Tibial artery (tissue), 4 donors: ENCODE measurements at regions not wholly inside any gene's neighbourhood (a gene's known extent, or its start where the extent isn't known, plus 50 kb on each side); places are given as distances from the start of the nearest gene placed in this dataset.

Experiments used
- DNase-seq, 2 donors: peaks; one replicate each; pipeline ENCODE4 v3.0.0-alpha.2; 2019
- H3K27ac ChIP-seq, 2 donors: fragments of 200-600 bp; sonication (generic) in 1 of 2; 1 replicate in 1 of 2; 2 replicates in 1 of 2; pipeline ENCODE4 v1.5.1; 2018 to 2019; ENCODE audit warnings: mild to moderate bottlenecking in 1 of 2
- H3K27me3 ChIP-seq, 2 donors: fragments of 200-600 bp; sonication (generic) in 1 of 2; one replicate each; pipeline versions ENCODE4 v1.5.1 to v1.6.0; 2016 to 2019
- H3K36me3 ChIP-seq, 3 donors: fragments of 200-600 bp; sonication (generic) in 2 of 3; one replicate each; pipeline ENCODE4 v1.5.1; 2016 to 2019; ENCODE audit warnings: mild to moderate bottlenecking in 2 of 3
- H3K4me1 ChIP-seq, 4 donors: fragments of 200-600 bp; sonication (generic) in 2 of 4; 1 replicate in 3 of 4; 2 replicates in 1 of 4; pipeline ENCODE4 v1.5.1; 2016 to 2019
- H3K4me3 ChIP-seq, 2 donors: fragments of 200-600 bp; sonication (generic) in 1 of 2; 1 replicate in 1 of 2; 2 replicates in 1 of 2; pipeline ENCODE4 v1.5.1; 2018 to 2019; ENCODE audit warnings: mild to moderate bottlenecking in 2 of 2
- H3K9me3 ChIP-seq, 3 donors: fragments of 200-600 bp; sonication (generic) in 1 of 3; one replicate each; pipeline ENCODE4 v1.5.1; 2016 to 2019
- intact Hi-C: fragments of 100-400 bp; cut with DNase I; formaldehyde crosslinking; loops from one replicate; pipeline ENCODE4 v1.15.0; 2023; ENCODE audit warnings: low total_unique reads
- TF ChIP-seq, protein P1 (sequence below), 2 experiments: fragments of 200-600 bp in 1 of 2; fragments of 450-650 bp in 1 of 2; IDR thresholded peaks; one replicate each; pipeline ENCODE4 v1.5.1; 2017 to 2019; ENCODE audit warnings: antibody characterized with exemption in 2 of 2, mild to moderate bottlenecking in 1 of 2, moderate library complexity in 1 of 2

DNA sequence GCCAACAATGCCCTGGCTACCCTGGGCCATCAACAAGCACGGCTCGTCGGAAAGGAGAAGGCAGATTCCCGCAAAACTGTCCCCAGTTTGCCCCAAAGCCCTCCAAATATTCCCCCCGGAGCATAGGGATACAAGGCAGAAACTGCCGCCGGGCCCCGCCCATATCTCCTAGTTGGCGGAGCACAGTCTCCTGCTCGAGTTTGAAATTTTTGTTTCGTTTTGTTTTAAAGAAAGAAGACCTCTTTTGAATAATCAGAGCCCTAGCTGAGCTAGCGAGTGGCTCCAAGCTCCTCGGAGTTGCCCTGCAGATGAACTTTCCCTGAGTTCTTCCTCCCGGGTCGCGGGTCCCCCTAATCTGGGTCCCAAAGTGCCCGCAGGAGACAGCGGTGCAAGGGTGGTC is 138.1 kb upstream of the ZIC3 start:
- no peak for DNase-seq
- TF ChIP-seq, protein P1, sequence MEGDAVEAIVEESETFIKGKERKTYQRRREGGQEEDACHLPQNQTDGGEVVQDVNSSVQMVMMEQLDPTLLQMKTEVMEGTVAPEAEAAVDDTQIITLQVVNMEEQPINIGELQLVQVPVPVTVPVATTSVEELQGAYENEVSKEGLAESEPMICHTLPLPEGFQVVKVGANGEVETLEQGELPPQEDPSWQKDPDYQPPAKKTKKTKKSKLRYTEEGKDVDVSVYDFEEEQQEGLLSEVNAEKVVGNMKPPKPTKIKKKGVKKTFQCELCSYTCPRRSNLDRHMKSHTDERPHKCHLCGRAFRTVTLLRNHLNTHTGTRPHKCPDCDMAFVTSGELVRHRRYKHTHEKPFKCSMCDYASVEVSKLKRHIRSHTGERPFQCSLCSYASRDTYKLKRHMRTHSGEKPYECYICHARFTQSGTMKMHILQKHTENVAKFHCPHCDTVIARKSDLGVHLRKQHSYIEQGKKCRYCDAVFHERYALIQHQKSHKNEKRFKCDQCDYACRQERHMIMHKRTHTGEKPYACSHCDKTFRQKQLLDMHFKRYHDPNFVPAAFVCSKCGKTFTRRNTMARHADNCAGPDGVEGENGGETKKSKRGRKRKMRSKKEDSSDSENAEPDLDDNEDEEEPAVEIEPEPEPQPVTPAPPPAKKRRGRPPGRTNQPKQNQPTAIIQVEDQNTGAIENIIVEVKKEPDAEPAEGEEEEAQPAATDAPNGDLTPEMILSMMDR (IDR thresholded peaks at IDR 0.05) = no peak
- Histone ChIP-seq H3K4me3 (peak overlapping the region; percentile 42 to 58), H3K4me1 (peaks cover 0 to 28% (median 15%) of the 10 kb centered on the region in 4 donors), H3K9me3 (no peaks in the 10 kb centered on the region), H3K36me3 (no peaks in the 10 kb centered on the region), H3K27ac (no peak overlapping the region), H3K27me3 (peaks cover 0 to 48% of the 10 kb centered on the region in 2 donors)
- intact Hi-C loops = no loop called here

DNA sequence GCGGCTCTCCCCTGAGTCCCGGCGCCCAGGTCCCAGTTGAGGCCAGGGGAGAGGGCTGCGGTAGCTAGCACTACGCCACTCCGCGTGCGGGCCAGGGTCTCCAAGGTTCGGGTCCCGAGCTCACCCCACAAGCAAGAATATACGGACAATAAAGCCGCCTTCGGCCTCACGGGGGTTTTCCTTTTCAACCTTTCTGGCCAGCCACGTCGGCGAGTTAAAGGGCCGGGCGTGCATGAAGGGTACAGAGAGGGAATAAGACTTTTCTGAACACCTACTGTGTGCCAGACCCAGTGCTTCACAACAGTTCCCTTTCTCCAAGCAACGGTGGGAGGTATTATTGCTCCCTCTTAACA is 138.5 kb upstream of the ZIC3 start:
- no peak for DNase-seq
- no peaks in the 10 kb centered on the region for H3K9me3 ChIP-seq
- TF ChIP-seq, protein P1 (IDR thresholded peaks at IDR 0.05) = no peak
- no peaks in the 10 kb centered on the region for H3K36me3 ChIP-seq
- H3K27ac ChIP-seq = no peak overlapping the region
- H3K4me3 ChIP-seq = peak overlapping the region; percentile 42 to 58
- H3K27me3 ChIP-seq = peaks cover 0 to 48% of the 10 kb centered on the region in 2 donors
- intact Hi-C loops = no loop called here
- H3K4me1 ChIP-seq = peaks cover 0 to 28% (median 15%) of the 10 kb centered on the region in 4 donors

- no peaks in the 10 kb centered on the region for H3K9me3 ChIP-seq
- peaks cover 0 to 48% of the 10 kb centered on the region in 2 donors for H3K27me3 ChIP-seq
- H3K36me3 ChIP-seq = no peaks in the 10 kb centered on the region
- no peak for DNase-seq
- H3K27ac ChIP-seq = no peak overlapping the region
- H3K4me3 ChIP-seq = peak overlapping the region; percentile 42 to 58
- TF ChIP-seq, protein P1 (IDR thresholded peaks at IDR 0.05) = no peak
- intact Hi-C loops = no loop called here
- H3K4me1 ChIP-seq = peaks cover 0 to 28% (median 15%) of the 10 kb centered on the region in 4 donors
These were observed 139.1 kb upstream of the ZIC3 start for GRCh38 chrX:137426695-137427425.

DNA sequence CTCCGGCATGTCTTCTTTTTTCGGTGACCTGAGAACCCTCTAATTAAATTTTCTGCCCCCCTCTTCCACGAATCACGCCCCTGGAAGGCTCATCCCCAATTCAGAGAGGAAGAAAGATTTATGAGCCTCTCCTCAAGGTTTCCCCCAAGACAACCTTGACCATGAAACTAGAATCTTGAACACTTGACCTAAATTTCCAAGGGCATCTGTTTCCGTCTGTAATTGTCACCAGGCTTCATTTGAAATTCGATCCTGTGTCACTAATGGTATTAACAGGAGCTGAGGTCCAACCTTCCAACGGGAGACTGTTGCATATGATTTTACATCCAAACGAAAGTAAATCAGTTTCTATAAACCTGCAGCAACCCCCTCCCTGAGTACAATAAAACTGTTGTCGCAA is 139.9 kb upstream of the ZIC3 start:
- Histone ChIP-seq H3K27me3 (peaks cover 0 to 48% of the 10 kb centered on the region in 2 donors), H3K27ac (no peak overlapping the region), H3K36me3 (no peaks in the 10 kb centered on the region), H3K9me3 (no peaks in the 10 kb centered on the region), H3K4me1 (peaks cover 0 to 28% (median 15%) of the 10 kb centered on the region in 4 donors), H3K4me3 (no peak overlapping the region)
- DNase-seq = no peak
- TF ChIP-seq, protein P1 (IDR thresholded peaks at IDR 0.05) = no peak
- intact Hi-C loops = no loop called here

GRCh38 chrX:137425273-137425902 is 140.5 kb upstream of the ZIC3 start:
- H3K27me3 ChIP-seq = peaks cover 0 to 48% of the 10 kb centered on the region in 2 donors
- H3K9me3 ChIP-seq = no peaks in the 10 kb centered on the region
- H3K36me3 ChIP-seq = no peaks in the 10 kb centered on the region
- no peak overlapping the region for H3K27ac ChIP-seq
- DNase-seq = no peak
- TF ChIP-seq, protein P1 (IDR thresholded peaks at IDR 0.05) = no peak
- intact Hi-C loops = no loop called here
- H3K4me1 ChIP-seq = peaks cover 0 to 28% (median 15%) of the 10 kb centered on the region in 4 donors
- H3K4me3 ChIP-seq = no peak overlapping the region
